Right lobe of liver (tissue), 4 donors: ENCODE measurements at regions not wholly inside any gene's neighbourhood (a gene's known extent, or its start where the extent isn't known, plus 50 kb on each side); places are given as distances from the start of the nearest gene placed in this dataset.

Experiments used
- POLR2A ChIP-seq: fragments of 450-650 bp; IDR thresholded peaks from one replicate; pipeline ENCODE4 v1.6.1; 2017; ENCODE audit warnings: antibody characterized with exemption, mild to moderate bottlenecking
- TF ChIP-seq, protein P1 (sequence below), 4 donors: fragments of 200-600 bp in 3 of 4; fragments of 450-650 bp in 1 of 4; IDR thresholded peaks; one replicate each; pipeline versions ENCODE4 v1.5.1 to v1.8.0; 2016 to 2022; ENCODE audit warnings: antibody characterized with exemption in 4 of 4, mild to moderate bottlenecking in 2 of 4
- donor health status: DM: no; HTN: no; CAD: no.
- donor health status: DM: no; HTN: no; CAD: no.
- donor health status: DM: no; HTN: yes; CAD: no.

DNA sequence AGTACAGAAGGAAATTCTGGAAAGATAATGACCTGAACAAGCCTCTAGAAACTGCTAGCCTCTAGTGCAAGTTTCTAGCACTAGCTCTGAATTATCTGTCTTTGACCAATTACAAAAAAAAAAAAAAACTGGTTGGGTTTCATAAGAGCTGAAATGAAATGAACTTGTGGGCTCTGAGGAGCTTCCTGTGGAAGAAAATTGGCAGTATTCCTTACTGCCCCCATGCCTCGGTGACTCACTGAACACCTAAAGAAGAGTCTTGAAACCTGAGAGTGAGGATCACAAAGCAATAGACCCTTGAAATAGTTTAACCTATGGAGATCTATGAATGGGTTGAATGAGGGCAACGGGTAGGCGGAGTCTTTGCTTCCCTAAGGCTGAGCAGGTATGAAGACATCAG lies 263.6 kb upstream of the RASA1 start:
- TF ChIP-seq, protein P1, sequence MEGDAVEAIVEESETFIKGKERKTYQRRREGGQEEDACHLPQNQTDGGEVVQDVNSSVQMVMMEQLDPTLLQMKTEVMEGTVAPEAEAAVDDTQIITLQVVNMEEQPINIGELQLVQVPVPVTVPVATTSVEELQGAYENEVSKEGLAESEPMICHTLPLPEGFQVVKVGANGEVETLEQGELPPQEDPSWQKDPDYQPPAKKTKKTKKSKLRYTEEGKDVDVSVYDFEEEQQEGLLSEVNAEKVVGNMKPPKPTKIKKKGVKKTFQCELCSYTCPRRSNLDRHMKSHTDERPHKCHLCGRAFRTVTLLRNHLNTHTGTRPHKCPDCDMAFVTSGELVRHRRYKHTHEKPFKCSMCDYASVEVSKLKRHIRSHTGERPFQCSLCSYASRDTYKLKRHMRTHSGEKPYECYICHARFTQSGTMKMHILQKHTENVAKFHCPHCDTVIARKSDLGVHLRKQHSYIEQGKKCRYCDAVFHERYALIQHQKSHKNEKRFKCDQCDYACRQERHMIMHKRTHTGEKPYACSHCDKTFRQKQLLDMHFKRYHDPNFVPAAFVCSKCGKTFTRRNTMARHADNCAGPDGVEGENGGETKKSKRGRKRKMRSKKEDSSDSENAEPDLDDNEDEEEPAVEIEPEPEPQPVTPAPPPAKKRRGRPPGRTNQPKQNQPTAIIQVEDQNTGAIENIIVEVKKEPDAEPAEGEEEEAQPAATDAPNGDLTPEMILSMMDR (IDR thresholded peaks at IDR 0.05) = no peak
- TF ChIP-seq POLR2A = no peak
